ENCODE measurements at regions not wholly inside any gene's neighbourhood (a gene's known extent, or its start where the extent isn't known, plus 50 kb on each side); places are given as distances from the start of the nearest gene placed in this dataset.

DNA sequence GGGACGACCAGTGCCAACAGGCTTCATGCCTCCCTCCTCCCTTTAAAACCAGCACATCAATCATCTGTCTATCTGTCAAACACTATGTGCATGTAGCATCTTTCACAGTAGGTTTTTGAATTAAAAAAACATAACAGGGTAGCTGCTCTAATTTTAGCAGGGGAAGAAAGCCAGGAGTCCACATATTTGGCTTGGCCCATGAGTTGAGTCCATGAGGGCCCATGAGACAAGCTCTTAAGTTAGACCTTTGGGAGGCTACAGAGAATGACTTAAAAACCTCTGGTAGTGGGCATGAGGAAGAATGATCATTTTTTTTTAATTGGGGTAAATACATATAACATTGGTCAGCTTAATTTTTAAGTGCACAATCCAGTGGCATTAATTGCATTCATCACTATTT lies 194.9 kb downstream of the UTRN start:
- no peak for TF ChIP-seq YY1 (IDR thresholded peaks at IDR 0.05; ENCODE audit: insufficient read depth, insufficient read length)
- TF ChIP-seq ZNF274 (IDR thresholded peaks at IDR 0.05; ENCODE audit: low read depth, low read length), result no peak
- no peak for TF ChIP-seq SUZ12 (IDR thresholded peaks at IDR 0.05; ENCODE audit: extremely low read depth, insufficient read depth, insufficient read length)

Data from NT2/D1 (cell line).